HG03432 (cell line): ENCODE measurements at regions not wholly inside any gene's neighbourhood (a gene's known extent, or its start where the extent isn't known, plus 50 kb on each side); places are given as distances from the start of the nearest gene placed in this dataset.

Experiments used
- ATAC-seq: cut with Tn5 transposase; IDR thresholded peaks from one replicate; pipeline ENCODE4 v1.9.1; 2021; ENCODE audit warnings: mild to moderate bottlenecking, moderate library complexity; ENCODE audit not compliant: unreplicated experiment

- no peak for ATAC-seq
Measured at GRCh38 chr6:126526996-126527606, 187.2 kb downstream of the CENPW start.

GRCh38 chr6:126529637-126530362 is 189.9 kb downstream of the CENPW start:
- ATAC-seq, result no peak

GRCh38 chr6:126530775-126531174 is 190.9 kb downstream of the CENPW start:
- no peak for ATAC-seq

GRCh38 chr6:126531286-126531685 is 191.4 kb downstream of the CENPW start:
- no peak for ATAC-seq

- peak; percentile 85 for ATAC-seq
Measured at GRCh38 chr6:126531840-126532239, 191.9 kb downstream of the CENPW start.

- no peak for ATAC-seq
Measured at GRCh38 chr6:126534401-126534800, 194.5 kb downstream of the CENPW start.

GRCh38 chr6:126535138-126535537 is 195.2 kb downstream of the CENPW start:
- no peak for ATAC-seq

- ATAC-seq, result no peak
Measured at GRCh38 chr6:126535595-126535994, 195.7 kb downstream of the CENPW start.

- ATAC-seq, result peak; percentile 46
Measured at GRCh38 chr6:126537061-126537816, 197.3 kb downstream of the CENPW start.

- ATAC-seq, result no peak
Measured at GRCh38 chr6:126539022-126539421, 199.1 kb downstream of the CENPW start.

- ATAC-seq, result no peak
Measured at GRCh38 chr6:126540161-126540560, 200.2 kb downstream of the CENPW start.

GRCh38 chr6:126541806-126542491 is 202.0 kb downstream of the CENPW start:
- ATAC-seq, result no peak

- no peak for ATAC-seq
Measured at GRCh38 chr6:126546541-126547120, 206.7 kb downstream of the CENPW start.

- no peak for ATAC-seq
Measured at GRCh38 chr6:126548300-126548699, 208.4 kb downstream of the CENPW start.

- ATAC-seq, result no peak
Measured at GRCh38 chr6:126550323-126550722, 210.4 kb downstream of the CENPW start.

- ATAC-seq, result no peak
Measured at GRCh38 chr6:126551832-126552231, 211.9 kb downstream of the CENPW start.

- no peak for ATAC-seq
Measured at GRCh38 chr6:126553854-126554253, 213.9 kb downstream of the CENPW start.

- no peak for ATAC-seq
Measured at GRCh38 chr6:126570507-126570906, 230.6 kb downstream of the CENPW start.

GRCh38 chr6:126574301-126574700 is 234.4 kb downstream of the CENPW start:
- ATAC-seq, result no peak

- no peak for ATAC-seq
Measured at GRCh38 chr6:126581316-126581715, 241.4 kb downstream of the CENPW start.
